ENCODE measurements at regions not wholly inside any gene's neighbourhood (a gene's known extent, or its start where the extent isn't known, plus 50 kb on each side); places are given as distances from the start of the nearest gene placed in this dataset.

DNA sequence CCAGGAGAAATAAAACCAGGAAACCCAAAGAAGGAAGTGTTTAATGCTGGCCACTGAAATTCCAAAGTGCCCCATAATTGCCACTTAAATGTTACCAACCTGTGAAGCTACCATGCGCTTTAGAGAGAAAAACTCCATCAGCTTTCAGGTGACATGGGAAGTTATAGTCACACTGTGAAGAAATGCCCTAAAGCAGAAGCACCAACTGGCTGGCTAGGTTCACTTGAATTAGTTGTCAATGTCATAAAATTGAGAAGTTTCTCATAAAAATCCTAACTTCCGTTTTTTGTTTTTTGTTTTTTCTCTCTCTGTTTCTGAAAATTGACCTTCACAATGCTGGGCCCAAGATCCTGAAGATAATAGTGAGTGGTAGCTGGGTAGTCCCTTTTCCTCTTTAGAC lies 167.9 kb upstream of the CTNNB1 start:
- no peaks in the 10 kb centered on the region for H3K9me3 ChIP-seq (replicated peaks; ENCODE audit: control insufficient read depth, insufficient read depth, low read depth, low read length)
- in situ Hi-C loops (cut with MboI) (no loop called here), intact Hi-C loops (cut with micrococcal nuclease) (no loop called here)
- H3K4me3 ChIP-seq = no peak overlapping the region
- H3K27ac ChIP-seq (ENCODE audit: extremely low read depth, low read depth, low read length) = no peak overlapping the region
- no peaks in the 10 kb centered on the region for H3K79me2 ChIP-seq (ENCODE audit: control insufficient read depth, insufficient read depth, low read length)
- H3K4me2 ChIP-seq (ENCODE audit: insufficient read depth, low read length) = no peak overlapping the region
- DNase-seq (ENCODE audit: extremely low read depth in 1 of 4, low spot score in 3 of 4) (no peak), ATAC-seq (no peak), FAIRE-seq (peak; percentile 23)
- H3K9me1 ChIP-seq (ENCODE audit: control insufficient read depth, insufficient read depth, low read length) = no peaks in the 10 kb centered on the region
- WGBS (ENCODE audit: insufficient coverage, low coverage, missing lambda C conversion rate) = 0% methylated on average over 2 of the region's 2 CpGs
- peaks cover 5 to 15% of the 10 kb centered on the region in 2 experiments for H3K4me1 ChIP-seq (replicated peaks in 1 of 2; ENCODE audit: control insufficient read depth in 2 of 2, insufficient read depth in 2 of 2, low read length in 2 of 2)
- no peaks in the 10 kb centered on the region for H3K36me3 ChIP-seq (ENCODE audit: control insufficient read depth, insufficient read depth, low read length)
- no peak overlapping the region for H3K9ac ChIP-seq (ENCODE audit: insufficient read depth in 1 of 2, low read depth in 2 of 2, low read length in 2 of 2)
- CTCF ChIA-PET (ENCODE audit: low intra/inter-chr PET ratio) = no interaction called here
- POLR2A ChIA-PET = no interaction called here
- BruUV-seq (replicated peaks) = no TSS peak
- H4K20me1 ChIP-seq (replicated peaks; ENCODE audit: control insufficient read depth, insufficient read depth, low read length) = no peaks in the 10 kb centered on the region
- no peak overlapping the region for H2AFZ ChIP-seq (ENCODE audit: low read depth, low read length)
- TF ChIP-seq, protein P1, sequence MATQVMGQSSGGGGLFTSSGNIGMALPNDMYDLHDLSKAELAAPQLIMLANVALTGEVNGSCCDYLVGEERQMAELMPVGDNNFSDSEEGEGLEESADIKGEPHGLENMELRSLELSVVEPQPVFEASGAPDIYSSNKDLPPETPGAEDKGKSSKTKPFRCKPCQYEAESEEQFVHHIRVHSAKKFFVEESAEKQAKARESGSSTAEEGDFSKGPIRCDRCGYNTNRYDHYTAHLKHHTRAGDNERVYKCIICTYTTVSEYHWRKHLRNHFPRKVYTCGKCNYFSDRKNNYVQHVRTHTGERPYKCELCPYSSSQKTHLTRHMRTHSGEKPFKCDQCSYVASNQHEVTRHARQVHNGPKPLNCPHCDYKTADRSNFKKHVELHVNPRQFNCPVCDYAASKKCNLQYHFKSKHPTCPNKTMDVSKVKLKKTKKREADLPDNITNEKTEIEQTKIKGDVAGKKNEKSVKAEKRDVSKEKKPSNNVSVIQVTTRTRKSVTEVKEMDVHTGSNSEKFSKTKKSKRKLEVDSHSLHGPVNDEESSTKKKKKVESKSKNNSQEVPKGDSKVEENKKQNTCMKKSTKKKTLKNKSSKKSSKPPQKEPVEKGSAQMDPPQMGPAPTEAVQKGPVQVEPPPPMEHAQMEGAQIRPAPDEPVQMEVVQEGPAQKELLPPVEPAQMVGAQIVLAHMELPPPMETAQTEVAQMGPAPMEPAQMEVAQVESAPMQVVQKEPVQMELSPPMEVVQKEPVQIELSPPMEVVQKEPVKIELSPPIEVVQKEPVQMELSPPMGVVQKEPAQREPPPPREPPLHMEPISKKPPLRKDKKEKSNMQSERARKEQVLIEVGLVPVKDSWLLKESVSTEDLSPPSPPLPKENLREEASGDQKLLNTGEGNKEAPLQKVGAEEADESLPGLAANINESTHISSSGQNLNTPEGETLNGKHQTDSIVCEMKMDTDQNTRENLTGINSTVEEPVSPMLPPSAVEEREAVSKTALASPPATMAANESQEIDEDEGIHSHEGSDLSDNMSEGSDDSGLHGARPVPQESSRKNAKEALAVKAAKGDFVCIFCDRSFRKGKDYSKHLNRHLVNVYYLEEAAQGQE (IDR thresholded peaks at IDR 0.05; ENCODE audit: borderline replicate concordance) = no peak
- TF ChIP-seq, protein P1 (CRISPR knock-in tag; IDR thresholded peaks at IDR 0.05; ENCODE audit: low read depth) = no peak
- TF ChIP-seq, protein P2, sequence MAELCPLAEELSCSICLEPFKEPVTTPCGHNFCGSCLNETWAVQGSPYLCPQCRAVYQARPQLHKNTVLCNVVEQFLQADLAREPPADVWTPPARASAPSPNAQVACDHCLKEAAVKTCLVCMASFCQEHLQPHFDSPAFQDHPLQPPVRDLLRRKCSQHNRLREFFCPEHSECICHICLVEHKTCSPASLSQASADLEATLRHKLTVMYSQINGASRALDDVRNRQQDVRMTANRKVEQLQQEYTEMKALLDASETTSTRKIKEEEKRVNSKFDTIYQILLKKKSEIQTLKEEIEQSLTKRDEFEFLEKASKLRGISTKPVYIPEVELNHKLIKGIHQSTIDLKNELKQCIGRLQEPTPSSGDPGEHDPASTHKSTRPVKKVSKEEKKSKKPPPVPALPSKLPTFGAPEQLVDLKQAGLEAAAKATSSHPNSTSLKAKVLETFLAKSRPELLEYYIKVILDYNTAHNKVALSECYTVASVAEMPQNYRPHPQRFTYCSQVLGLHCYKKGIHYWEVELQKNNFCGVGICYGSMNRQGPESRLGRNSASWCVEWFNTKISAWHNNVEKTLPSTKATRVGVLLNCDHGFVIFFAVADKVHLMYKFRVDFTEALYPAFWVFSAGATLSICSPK (IDR thresholded peaks at IDR 0.05; ENCODE audit: borderline replicate concordance) = no peak
- TF ChIP-seq, protein P3, sequence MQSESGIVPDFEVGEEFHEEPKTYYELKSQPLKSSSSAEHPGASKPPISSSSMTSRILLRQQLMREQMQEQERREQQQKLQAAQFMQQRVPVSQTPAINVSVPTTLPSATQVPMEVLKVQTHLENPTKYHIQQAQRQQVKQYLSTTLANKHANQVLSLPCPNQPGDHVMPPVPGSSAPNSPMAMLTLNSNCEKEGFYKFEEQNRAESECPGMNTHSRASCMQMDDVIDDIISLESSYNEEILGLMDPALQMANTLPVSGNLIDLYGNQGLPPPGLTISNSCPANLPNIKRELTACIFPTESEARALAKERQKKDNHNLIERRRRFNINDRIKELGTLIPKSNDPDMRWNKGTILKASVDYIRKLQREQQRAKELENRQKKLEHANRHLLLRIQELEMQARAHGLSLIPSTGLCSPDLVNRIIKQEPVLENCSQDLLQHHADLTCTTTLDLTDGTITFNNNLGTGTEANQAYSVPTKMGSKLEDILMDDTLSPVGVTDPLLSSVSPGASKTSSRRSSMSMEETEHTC (IDR thresholded peaks at IDR 0.05) = no peak
- TF ChIP-seq SRF (CRISPR knock-in tag; IDR thresholded peaks at IDR 0.05) (no peak), POLR2B (IDR thresholded peaks at IDR 0.05; ENCODE audit: low read depth, partially characterized antibody) (no peak), NRF1 (conservative IDR thresholded peaks at IDR 0.05 in 1 of 2, IDR thresholded peaks at IDR 0.05 in 1 of 2) (no peak), ZNF143 (CRISPR knock-in tag; IDR thresholded peaks at IDR 0.05) (no peak), RBM22 (IDR thresholded peaks at IDR 0.05; ENCODE audit: low read depth, low read length, poor library complexity, severe bottlenecking) (no peak)
- TF ChIP-seq, protein P4, sequence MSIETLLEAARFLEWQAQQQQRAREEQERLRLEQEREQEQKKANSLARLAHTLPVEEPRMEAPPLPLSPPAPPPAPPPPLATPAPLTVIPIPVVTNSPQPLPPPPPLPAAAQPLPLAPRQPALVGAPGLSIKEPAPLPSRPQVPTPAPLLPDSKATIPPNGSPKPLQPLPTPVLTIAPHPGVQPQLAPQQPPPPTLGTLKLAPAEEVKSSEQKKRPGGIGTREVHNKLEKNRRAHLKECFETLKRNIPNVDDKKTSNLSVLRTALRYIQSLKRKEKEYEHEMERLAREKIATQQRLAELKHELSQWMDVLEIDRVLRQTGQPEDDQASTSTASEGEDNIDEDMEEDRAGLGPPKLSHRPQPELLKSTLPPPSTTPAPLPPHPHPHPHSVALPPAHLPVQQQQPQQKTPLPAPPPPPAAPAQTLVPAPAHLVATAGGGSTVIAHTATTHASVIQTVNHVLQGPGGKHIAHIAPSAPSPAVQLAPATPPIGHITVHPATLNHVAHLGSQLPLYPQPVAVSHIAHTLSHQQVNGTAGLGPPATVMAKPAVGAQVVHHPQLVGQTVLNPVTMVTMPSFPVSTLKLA (conservative IDR thresholded peaks at IDR 0.05) = no peak
- H3K27me3 ChIP-seq (ENCODE audit: control insufficient read depth in 2 of 2, insufficient read depth in 2 of 2, low read length in 2 of 2) = peaks cover 7 to 32% of the 10 kb centered on the region in 2 experiments; a peak in 3 of 5 replicates
